Fibroblast of peridontal ligament (primary cell): ENCODE measurements at regions not wholly inside any gene's neighbourhood (a gene's known extent, or its start where the extent isn't known, plus 50 kb on each side); places are given as distances from the start of the nearest gene placed in this dataset.
"Not testable (repeated sequence)": the region's sequence is repeated elsewhere in the genome, so short reads cannot be mapped to it uniquely, and the experiment has no call there.

Experiments used
- DNase-seq: peaks from one replicate; pipeline ENCODE4 v3.0.0-alpha.2; 2010; ENCODE audit errors: extremely low read depth

DNA sequence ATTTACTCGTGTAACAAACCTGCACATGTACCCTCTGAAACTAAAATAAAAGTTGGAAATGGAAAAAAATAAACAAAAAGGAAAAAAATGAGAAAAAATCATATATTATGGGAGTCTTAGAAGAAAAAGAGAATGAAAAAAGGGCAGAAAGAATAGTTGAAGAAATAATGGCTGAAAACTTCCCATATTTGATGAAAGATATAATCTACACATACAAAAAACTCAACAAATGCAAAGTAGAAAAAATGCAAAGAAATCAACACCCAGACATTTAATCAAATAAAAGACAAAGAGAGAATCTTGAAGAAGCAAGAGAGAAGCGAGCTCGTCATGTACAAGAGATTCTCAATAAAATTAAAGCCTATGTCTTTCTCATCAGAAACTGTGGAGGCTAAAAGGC is 73.8 kb downstream of the SLC25A46 start:
- no peak for DNase-seq

DNA sequence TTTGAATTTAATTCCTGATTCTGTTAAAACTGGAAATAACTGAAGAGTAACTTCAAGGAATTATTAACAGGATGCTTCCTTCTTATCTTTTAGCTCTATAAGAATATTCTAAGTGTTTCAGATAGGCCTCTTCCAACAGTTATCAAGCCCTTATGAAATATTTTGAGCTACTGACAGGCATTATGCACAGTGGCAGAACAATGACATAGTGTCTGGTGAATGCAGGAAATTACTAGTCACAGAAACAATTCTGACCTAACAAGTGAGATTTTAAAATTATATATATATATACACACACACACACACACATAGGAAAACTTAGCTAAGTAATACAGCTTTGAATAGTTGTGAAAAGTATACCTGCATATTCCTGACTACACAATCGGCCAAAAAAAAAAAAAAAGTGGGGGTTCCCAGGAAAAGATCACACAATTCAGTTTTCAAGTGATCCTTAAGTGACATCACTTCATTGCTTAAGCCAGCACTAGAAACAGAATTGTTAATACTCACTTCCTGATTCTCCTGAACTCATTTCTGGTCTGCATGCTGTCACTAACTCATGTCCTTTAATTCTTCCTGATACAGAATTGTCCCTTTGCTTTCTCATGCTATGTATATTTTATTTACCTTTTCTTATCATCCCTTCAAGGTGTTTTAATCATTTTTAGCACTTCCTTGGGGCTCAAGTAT is 77.3 kb downstream of the SLC25A46 start:
- DNase-seq = no peak

DNA sequence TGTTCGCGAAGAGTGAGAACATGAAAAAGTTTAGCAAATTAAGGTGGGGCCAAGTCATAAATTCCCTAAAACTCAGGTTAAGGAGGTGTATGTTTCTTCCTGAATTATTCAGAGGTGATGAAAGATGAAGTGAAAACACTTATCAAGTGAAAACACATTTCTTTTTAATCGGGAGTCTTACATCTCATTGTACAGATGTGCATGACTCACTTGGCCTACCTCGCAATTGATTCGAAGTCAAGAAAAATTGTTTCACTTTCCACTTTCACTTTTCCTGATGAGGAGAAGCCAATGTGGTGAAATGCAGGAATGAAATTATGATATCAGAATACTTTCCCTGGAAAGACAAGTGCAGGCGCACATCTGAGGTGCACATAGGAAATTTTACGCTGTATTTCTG is 78.7 kb downstream of the SLC25A46 start:
- DNase-seq = peak; percentile 29

DNA sequence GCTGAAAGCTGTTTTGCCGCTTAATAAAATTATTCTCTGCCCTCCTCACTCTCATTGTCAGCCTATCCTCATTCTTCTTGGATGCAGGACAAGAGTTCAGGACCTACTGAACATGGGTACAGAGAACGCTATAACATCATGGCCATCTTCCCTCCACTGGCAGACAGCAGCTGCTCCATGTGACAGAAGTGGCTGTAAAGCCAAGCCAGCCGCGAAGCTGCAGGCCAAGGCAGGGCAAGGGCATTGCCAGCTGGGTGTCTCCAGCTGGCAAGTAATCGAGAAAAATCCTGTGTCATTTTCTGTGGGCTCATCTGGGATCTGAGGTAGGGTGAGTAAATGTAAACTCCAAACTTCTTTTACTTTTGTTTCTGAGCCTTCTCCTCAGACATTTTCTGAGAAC is 84.8 kb downstream of the SLC25A46 start:
- no peak for DNase-seq

DNA sequence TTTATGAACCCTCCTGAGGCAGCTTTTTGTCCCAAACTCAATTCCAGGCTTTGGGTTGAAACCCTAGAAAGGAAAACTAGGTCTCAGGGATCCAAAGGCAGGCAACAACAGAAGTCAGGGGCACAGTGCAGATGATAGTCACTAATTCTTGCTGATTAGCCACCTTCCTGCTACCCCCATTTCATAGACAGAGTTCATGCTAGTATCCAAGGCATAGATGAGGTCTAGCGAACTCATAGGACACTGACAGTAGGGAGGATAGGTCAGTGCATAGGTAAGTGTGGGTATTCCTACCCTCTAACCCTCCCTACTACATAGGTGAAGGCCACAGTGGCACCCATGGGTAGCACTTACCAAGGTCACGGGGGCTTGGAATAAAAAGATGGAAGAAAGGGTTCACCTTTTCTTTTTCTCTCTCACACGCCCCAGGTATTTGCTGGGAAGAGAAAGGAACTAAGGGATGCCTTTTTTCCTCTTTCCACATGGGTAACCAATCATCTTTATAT is 86.2 kb downstream of the SLC25A46 start:
- no peak for DNase-seq

DNA sequence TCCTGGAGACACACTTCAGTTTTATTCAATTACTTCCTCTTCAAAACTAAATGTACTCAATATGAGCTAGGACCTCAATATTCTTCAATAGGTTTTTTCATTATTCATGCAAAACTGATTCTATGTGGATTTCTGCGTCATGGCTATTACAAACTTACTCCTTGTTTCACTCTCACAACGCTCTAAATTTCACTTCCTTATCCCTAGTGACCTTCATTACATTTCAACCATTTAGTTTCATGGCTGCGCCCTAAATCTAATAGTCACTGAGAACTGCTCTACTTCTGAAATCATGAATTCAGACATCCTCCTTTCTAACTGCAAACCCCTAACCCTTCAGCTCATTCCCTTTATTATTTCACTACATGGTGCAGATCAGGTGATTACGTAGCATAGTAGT is 93.9 kb downstream of the SLC25A46 start:
- DNase-seq = no peak

DNA sequence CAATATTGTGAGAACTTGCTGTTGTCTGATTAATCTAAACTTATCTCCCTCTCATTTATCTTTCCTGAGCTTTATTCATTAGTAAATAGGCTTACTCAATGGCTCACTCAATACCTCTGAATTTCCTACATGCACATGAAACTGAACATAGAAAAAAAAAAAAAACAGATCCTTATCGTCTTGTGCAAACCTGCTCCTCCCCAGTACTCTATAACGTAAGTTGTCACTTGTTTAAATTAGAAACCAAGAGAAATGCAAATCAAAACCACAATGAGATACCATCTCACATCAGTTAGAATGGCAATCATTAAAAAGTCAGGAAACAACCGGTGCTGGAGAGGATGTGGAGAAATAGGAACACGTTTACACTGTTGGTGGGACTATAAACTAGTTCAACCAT is 96.1 kb downstream of the SLC25A46 start:
- DNase-seq = not testable (repeated sequence)

DNA sequence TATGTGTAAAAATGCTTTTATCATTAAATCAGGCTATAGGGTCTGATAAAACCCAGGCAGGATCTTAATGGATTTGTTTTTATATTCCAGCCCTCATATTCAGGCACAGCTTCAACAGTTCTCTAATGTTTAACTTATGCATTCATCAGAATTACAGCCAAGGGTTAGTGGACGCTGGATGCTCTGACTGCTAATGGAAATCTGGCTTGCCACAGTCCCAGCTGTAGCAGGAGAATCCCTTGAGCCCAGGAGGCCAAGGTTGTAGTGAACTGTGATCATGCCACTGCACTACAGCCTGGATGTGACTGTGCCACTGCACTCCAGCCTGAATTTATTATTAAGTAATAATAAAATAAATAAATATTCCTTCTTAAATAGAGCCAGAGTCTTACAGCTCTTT is 98.0 kb downstream of the SLC25A46 start:
- no peak for DNase-seq

DNA sequence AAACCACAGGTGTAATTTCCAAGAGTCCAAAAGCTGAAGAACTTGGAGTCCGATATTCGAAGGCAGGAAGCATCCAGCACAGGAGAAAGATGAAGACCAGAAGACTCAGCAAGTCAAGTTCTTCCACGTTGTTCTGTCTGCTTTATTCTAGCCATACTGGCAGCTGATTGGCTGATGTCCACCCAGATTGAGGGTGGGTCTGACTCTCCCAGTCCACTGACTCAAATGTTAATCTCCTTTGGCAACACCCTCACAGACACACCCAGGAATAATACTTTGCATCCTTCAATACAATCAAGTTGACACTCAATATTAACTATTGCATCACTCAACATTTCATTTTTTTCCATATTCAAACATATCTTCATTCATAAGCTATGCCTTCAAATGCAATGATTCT is 99.5 kb downstream of the SLC25A46 start:
- DNase-seq = not testable (repeated sequence)

DNA sequence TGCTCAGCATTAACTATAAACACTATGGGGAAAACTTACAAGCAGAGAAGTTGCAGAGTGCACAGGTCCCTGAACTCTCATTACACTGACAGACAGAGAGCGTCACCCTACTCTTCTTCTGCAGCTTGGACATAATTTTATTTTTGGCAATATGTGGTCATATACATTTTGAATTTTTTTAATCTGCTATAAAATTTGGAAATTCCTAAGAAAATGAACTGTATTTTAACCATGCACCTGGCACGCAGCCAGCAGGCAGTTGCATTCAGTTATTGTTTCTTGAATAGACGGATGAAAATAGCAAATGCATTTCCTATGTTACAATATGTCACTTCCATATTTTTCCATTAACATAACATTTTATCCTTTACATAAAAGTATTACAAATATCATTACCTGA is 100.2 kb downstream of the SLC25A46 start:
- no peak for DNase-seq

DNA sequence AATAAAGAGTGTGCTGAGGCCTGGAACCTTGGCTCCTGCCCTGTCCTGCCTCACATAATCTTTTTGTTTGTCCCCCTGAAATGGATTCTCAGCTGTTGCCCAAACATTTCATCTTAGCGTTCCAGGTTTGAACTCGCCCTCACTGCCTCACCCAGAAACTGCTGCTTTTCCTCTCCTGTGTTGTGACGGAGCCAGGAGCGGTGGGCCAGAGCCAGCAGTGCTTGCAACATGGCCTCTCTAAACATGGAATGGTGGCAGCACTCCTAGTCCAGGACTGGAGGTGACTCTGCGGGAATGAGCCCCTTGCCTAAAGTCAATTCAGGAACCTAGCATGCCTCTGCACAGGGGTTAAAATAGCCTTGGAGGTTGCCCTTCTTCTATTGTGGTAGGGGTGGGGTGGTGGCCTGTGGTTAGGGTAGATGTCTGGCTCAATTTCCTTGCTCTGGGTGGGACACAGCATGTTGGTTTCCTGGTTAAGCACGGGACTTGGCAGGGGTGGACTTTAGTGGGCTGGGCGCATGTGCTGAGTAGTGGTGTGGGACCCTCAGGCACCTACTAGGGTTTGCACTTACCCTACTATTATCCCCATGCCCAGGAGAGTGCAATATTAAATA is 101.6 kb downstream of the SLC25A46 start:
- DNase-seq = no peak

DNA sequence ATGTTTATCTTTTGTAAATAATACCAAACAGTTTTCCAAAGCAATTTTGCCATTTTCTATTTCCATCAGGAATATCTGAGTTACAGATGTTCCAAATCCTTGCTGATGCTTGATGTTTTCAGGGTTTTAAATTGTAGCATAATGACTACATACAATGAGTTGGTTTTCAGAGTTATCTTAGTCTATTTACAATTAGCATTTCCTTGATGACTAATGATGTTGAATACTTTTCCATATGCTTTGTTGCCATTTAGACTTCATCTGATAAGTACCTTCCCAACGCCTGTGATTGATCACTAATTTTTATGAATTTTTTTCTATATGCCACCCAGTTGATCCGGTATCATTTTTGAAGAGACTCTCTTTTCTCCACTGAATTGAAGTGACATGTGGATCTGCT is 102.3 kb downstream of the SLC25A46 start:
- no peak for DNase-seq

DNA sequence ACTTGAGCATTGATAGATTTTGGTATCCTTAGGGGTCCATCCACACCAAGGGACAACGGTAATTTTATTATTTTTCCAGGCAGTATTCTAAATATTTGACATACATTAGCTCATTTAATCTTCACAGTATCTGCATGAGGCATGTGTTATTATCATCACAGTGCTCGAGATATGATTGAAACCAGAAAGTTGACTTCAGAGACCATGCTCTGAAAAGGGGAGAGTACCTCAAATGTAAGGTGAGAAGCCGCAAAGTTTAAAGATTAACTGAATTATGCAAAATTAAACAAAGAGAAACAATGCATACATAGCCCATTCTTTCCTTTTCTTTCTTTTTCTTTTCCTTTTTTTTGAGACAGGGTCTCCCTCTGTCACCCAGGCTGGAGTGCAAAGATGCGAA is 104.1 kb downstream of the SLC25A46 start:
- DNase-seq = no peak

DNA sequence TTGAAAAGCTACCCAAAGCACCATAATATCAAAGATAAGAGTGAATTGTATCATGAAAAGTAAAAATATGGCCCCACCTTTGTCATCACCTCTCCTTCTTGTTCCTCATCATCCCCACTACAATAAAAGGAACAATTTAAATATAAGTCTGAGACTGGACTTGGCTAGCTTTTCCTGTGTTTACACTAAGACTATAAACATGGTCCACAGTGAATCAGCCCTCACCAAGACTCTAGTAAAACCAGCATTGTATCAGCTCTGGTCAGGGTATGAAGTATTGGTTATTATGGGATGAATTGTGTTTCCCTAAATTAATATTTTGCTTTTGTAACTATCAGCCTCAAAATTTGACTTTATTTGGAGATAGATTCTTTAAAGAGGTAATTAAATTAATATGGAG is 105.4 kb downstream of the SLC25A46 start:
- DNase-seq = no peak

DNA sequence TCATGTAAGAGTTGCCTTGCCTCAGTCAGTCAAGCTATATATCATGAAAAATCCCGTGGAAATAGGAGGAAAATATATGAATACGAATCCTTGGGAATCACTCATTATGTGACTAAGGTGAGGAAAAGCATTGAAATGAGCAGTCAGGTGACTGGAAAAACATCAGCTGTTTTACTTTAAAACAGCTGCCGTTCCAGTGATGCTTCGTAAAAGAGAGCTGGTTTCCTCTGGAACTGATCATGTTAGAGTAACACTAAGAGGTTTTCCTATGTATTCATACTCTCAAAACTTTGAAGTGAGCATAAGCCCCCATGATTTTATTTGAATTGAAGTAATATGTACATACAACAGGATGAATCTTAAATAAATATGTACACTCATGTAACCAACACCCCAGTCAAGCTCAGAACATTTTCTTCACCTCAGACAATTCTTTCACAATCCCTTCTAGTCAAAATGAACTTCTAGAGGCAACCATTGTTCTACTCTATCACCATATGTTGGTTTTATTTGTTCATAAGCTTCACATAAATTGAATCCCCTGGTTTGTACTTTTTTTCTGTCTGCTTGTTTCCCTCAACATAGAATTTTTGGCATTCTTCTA is 107.7 kb downstream of the SLC25A46 start:
- DNase-seq = no peak

DNA sequence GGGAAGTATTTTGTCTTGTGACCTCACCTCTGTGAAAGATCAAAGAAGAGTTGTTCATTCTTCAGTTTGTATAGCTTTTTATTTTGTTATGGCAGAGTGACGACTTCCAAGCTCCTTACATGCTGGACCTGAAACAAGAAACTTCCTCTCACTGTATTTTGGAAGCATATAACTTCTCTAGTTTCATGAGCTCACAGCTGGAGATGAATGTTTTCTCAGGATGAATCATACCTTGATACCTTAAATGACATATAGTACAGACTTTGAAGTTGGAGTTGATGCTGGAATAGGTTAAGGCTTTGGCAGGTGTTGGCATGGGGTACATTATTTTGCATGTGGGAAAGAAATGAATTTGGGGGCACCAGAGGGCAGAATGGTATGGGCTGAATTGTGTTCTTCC is 112.5 kb downstream of the SLC25A46 start:
- DNase-seq = no peak

DNA sequence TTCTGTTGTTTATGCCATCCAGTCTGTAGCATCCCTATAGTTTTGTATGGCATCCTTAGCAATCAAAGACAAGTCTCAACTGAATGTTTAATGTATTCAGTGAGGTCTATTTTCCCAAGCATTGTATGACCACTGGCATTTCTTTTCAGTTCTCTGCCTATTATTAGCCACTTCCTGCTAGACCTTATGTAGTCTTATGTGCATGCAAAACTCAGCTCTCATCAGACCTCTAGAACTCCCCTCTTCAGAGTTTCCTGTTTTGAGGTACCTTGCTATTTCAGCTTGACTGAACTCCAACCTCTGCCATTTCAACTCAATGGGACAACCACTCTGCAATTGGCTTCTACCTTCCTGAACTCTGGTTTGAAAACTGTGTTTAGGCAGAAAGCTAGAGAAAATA is 113.2 kb downstream of the SLC25A46 start:
- DNase-seq = no peak

DNA sequence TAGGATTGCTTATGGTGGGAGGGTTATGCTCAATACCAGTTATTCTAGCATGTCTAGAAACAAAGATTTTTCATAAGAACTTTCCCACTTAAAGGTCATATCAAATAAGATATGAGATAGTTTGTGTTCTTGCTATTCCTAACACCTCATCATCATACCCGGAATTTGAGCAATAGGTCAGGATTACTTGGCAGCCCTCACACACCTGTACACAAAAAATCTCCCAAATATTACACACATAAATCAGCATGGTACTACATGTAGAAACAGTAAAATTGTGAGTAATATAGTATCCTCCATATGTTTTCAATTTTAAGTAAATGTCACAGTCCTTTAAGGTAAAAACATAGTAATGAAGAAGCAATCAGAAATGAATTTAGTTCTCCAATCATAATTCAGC is 113.7 kb downstream of the SLC25A46 start:
- no peak for DNase-seq

DNA sequence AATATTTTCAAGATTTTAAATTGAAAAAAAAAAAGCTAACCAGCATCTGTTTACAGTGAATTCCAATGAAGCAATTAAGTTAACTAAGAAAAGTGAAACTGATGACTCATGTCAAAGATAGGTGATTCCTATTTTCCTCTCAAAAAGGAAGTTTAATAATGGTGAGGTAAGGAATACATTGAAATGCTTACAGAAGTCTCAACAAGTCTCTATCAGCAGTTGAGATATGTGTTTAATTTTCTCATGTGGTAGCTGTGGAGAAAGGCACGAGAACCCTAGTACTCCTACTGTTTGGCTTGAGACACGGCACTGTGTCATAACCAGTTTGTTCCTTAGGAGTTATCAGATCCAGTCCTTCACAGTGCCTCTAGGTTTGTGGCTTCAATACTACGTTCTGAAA is 114.5 kb downstream of the SLC25A46 start:
- peak; percentile 8 for DNase-seq

DNA sequence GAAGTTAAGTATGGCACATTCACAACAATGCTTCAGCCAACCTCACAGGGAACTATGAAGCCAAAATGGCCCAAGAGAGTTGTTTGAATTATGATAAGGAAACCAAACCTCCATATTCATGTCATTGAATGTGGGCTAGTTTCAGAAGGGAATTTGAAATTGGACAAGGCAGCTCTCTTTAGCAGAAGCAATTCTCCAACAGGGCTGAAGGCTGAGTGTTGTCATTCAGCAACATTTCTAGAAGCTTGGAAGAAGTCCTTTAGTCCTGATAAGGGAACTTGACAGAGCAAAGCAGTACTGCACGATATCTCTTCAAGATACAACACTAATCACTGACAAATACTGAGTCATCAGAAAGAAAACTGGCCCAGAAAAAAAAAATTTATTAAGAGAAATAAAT is 115.4 kb downstream of the SLC25A46 start:
- DNase-seq = no peak

DNA sequence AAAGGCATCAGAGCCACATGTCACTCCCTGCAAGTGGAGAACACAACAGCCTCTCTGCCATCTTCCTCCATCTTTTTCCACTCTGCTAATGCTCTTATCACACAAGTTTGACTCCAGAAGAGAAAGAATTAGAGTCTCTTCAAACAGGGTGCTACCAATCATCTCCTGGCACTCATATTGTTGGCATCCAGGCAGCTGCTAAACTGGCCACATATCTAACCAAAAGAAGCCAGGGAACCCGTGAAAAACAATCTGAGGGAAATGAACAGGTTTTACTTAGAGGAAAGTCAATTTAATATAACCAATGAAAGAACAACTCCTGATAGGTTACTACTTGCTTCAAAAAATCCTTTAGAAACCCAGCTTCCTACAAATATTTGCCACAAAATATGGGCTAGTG is 117.2 kb downstream of the SLC25A46 start:
- no peak for DNase-seq

DNA sequence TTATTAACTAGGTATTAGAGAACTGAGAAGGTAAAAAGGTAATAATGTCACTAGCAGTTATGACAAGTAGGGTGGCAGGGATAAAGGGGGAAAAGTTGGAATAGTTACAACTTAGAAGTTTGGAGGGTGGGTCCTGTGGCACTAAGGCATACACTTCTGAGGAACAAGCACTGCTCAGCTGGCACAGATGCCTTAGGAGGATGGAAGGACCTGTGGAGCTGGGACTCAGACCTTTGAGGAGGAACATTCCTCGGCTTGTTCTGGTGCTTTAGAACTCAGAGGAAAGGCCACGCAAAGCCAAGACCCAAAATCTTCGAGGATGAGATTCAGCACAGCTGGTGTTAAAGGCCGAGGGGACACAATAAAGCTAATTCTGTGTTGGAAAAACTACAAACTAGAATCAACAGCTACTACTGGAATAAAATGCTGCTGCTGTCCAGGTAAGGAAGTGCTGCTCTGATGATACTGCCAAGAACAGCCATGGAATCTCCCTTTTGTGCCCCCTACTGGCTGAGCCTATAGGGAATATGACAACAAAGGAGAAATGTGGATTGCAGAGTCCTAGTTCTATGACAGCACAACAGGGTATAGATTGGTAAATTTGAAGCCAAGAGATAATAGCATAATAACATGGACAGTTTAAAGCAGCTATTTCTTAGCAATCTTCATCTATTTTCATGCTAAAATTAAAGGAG is 126.7 kb downstream of the SLC25A46 start:
- no peak for DNase-seq

DNA sequence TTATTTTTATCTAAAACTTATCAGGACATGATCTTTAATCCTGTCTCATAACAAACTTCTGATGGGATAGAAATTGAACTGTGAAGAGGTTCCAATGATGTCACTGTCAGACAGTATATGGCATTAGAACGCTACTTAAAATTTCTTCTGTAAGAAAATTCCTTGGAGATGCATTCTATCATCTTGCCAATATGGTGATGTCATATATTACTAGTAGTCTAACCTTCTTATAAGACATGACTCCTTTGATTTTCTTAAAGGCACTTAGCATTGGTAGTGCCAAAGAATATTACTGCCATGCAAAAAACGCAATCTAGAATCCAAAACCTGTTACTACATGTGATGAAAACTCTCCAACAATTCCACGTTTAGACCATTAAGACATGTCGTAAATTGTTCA is 131.1 kb downstream of the SLC25A46 start:
- DNase-seq = no peak
